SU-DHL-6 (cell line): ENCODE measurements at regions not wholly inside any gene's neighbourhood (a gene's known extent, or its start where the extent isn't known, plus 50 kb on each side); places are given as distances from the start of the nearest gene placed in this dataset.

Source experiments
- H2AFZ ChIP-seq: fragments of 200-600 bp; sonication (generic); 2 replicates; pipeline ENCODE4 v1.6.1; 2014; ENCODE audit warnings: low read depth, mild to moderate bottlenecking, moderate library complexity, mixed read lengths, antibody characterized with exemption, low read length; ENCODE audit not compliant: severe bottlenecking
- H3F3A ChIP-seq: fragments of 200-600 bp; shearing (Covaris generic); 2 replicates; pipeline ENCODE4 v1.6.0; 2016; ENCODE audit warnings: antibody characterized with exemption, mild to moderate bottlenecking; ENCODE audit not compliant: insufficient read depth
- H3K27ac ChIP-seq: fragments of 200-600 bp; sonication (generic); 2 replicates; pipeline ENCODE4 v1.5.1; 2016; ENCODE audit warnings: low read depth, mild to moderate bottlenecking, low read length, moderate library complexity, mixed read lengths
- H3K27me3 ChIP-seq: fragments of 200-600 bp; sonication (generic), shearing (Covaris generic); 2 replicates; pipeline ENCODE4 v1.6.0; 2014; ENCODE audit warnings: mild to moderate bottlenecking, low read length
- H3K36me3 ChIP-seq: fragments of 200-600 bp; sonication (generic); 2 replicates; pipeline ENCODE4 v1.6.1; 2014; ENCODE audit warnings: mild to moderate bottlenecking, low read length, mixed read lengths
- H3K4me2 ChIP-seq: fragments of 300-600, 200-600 bp; shearing (Covaris generic), sonication (generic); 2 replicates; pipeline ENCODE4 v1.6.0; 2014; ENCODE audit warnings: low read length, low read depth, mild to moderate bottlenecking; ENCODE audit not compliant: poor library complexity, severe bottlenecking
- H3K4me3 ChIP-seq: fragments of 200-600 bp; sonication (generic); 2 replicates; pipeline ENCODE4 v1.5.1; 2014; ENCODE audit warnings: antibody characterized with exemption, low read length, mild to moderate bottlenecking, mixed read lengths; ENCODE audit not compliant: insufficient read depth, poor library complexity, severe bottlenecking
- H3K79me2 ChIP-seq: fragments of 200-600 bp; sonication (generic); 2 replicates; pipeline ENCODE4 v1.6.1; 2014; ENCODE audit warnings: mild to moderate bottlenecking, low read length, moderate library complexity; ENCODE audit not compliant: insufficient read depth
- H3K9ac ChIP-seq: fragments of 200-600 bp; sonication (generic); 2 replicates; pipeline ENCODE4 v1.7.0; 2014; ENCODE audit warnings: mild to moderate bottlenecking, low read length
- H3K9me2 ChIP-seq: fragments of 200-600 bp; sonication (generic); replicated peaks from 2 replicates; pipeline ENCODE4 v1.6.1; 2014; ENCODE audit warnings: low read length; ENCODE audit not compliant: insufficient read depth
- H3K9me3 ChIP-seq: fragments of 200-600 bp; sonication (generic); 2 replicates; pipeline ENCODE4 v1.6.1; 2014; ENCODE audit warnings: low read length, mixed read lengths; ENCODE audit not compliant: insufficient read depth
- H4K20me1 ChIP-seq: fragments of 200-600 bp; sonication (generic); 2 replicates; pipeline ENCODE4 v1.6.1; 2014; ENCODE audit warnings: low read depth, mild to moderate bottlenecking, antibody characterized with exemption, low read length, moderate library complexity, mixed read lengths
- EZH2phosphoT487 ChIP-seq: fragments of 200-600 bp; sonication (generic), shearing (Covaris generic); conservative IDR thresholded peaks from 2 replicates; pipeline ENCODE4 v1.6.1; 2018; ENCODE audit warnings: mild to moderate bottlenecking, antibody characterized with exemption, low read length, moderate library complexity, mixed read lengths
- TF ChIP-seq, protein P1 (sequence below): fragments of 200-600 bp; sonication (generic); IDR thresholded peaks from one replicate; pipeline ENCODE4 v1.5.1; 2017; ENCODE audit warnings: antibody characterized with exemption, mild to moderate bottlenecking, low read length, moderate library complexity; ENCODE audit not compliant: insufficient read depth, poor library complexity, severe bottlenecking

DNA sequence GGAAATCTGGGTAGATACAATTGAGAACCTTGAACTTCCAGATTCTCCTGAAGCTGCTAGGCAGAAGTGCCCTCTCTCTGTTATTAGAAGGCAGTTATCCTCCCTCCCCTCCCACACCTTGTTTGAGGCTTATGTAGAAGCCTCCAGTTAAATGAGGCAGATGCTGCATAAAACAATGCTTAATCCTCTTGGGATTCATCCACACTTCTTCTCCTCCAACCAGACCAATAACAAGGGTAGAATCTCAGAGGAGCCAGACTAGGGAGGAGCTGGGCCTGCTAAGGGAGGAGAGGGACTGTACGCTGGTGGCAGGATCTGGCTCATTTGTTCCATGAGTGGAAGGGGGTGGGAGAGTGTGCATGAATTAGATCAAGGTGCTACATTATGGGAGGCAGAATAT, 88.3 kb upstream of the PRR23C start:
- H3K79me2 ChIP-seq: no peaks in the 10 kb centered on the region
- no peak for TF ChIP-seq EZH2phosphoT487
- TF ChIP-seq, protein P1, sequence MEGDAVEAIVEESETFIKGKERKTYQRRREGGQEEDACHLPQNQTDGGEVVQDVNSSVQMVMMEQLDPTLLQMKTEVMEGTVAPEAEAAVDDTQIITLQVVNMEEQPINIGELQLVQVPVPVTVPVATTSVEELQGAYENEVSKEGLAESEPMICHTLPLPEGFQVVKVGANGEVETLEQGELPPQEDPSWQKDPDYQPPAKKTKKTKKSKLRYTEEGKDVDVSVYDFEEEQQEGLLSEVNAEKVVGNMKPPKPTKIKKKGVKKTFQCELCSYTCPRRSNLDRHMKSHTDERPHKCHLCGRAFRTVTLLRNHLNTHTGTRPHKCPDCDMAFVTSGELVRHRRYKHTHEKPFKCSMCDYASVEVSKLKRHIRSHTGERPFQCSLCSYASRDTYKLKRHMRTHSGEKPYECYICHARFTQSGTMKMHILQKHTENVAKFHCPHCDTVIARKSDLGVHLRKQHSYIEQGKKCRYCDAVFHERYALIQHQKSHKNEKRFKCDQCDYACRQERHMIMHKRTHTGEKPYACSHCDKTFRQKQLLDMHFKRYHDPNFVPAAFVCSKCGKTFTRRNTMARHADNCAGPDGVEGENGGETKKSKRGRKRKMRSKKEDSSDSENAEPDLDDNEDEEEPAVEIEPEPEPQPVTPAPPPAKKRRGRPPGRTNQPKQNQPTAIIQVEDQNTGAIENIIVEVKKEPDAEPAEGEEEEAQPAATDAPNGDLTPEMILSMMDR: no peak
- H3K27ac ChIP-seq: no peak overlapping the region
- H3K9me2 ChIP-seq: no peaks in the 10 kb centered on the region
- H2AFZ ChIP-seq: no peak overlapping the region
- no peaks in the 10 kb centered on the region for H4K20me1 ChIP-seq
- no peaks in the 10 kb centered on the region for H3K27me3 ChIP-seq
- H3K4me3 ChIP-seq: no peak overlapping the region
- H3K36me3 ChIP-seq: no peaks in the 10 kb centered on the region
- no peaks in the 10 kb centered on the region for H3F3A ChIP-seq
- H3K9me3 ChIP-seq: no peaks in the 10 kb centered on the region
- H3K4me2 ChIP-seq: no peak overlapping the region
- no peak overlapping the region for H3K9ac ChIP-seq

DNA sequence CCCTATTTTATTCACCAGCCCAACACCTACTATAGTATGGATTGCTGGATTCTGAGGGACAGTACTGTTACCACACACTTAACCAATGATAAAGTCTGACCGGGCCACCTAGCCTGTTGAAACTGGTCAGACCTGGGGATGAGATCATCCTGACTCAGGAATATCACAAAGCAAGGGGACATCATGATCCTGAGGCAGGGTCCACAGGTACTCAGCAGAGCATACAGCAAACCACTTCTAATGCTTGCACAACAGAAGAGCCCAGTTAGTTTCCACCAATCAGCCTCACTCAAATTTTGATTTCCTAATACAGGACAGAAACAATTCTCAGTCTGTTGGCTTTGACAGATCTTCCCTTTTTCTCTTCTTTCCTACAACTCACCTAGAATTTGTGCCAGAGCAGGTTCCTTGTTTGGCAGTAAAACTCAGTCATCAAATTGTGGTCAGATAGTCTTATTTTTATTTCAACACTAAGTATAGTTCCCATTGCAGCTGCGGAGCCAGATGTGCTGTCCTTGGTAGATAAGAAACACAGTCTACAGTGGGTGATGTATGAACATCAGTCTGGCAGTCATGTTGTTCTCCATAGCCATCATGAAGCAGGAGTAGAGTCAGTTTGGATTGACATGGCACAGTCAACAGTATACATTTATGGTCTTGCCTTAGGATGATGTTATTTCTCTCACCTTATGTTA, 90.1 kb upstream of the PRR23C start:
- H4K20me1 ChIP-seq: no peaks in the 10 kb centered on the region
- TF ChIP-seq, protein P1: no peak
- TF ChIP-seq EZH2phosphoT487: no peak
- no peaks in the 10 kb centered on the region for H3K36me3 ChIP-seq
- no peak overlapping the region for H3K9ac ChIP-seq
- H3F3A ChIP-seq: no peaks in the 10 kb centered on the region
- no peaks in the 10 kb centered on the region for H3K9me3 ChIP-seq
- H3K9me2 ChIP-seq: no peaks in the 10 kb centered on the region
- no peaks in the 10 kb centered on the region for H3K79me2 ChIP-seq
- H2AFZ ChIP-seq: no peak overlapping the region
- no peak overlapping the region for H3K4me3 ChIP-seq
- H3K27me3 ChIP-seq: no peaks in the 10 kb centered on the region
- no peak overlapping the region for H3K27ac ChIP-seq
- no peak overlapping the region for H3K4me2 ChIP-seq

DNA sequence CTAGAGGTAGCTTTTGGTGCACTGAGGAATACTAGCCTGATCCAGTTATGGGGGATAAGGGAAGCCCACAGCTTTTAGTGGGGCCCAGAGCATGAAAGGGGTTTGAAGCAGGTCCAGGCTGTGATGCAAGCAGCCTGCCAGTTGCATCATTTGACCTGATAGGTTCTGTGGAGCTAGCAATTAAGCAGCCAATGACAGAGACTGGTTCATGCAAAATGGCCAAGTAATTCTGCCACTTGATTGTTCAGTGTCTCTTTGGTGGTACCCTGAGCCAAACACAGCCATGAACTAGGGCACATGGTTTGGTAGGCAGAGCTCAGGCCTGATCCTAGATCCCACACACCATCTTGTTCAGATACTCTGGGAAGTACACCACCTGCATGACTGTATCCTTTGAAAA, 91.0 kb upstream of the PRR23C start:
- Histone ChIP-seq H3K9me2 (no peaks in the 10 kb centered on the region), H3K27me3 (no peaks in the 10 kb centered on the region)

More for the DNA sequence above, 91.0 kb upstream of the PRR23C start:
- no peaks in the 10 kb centered on the region for H4K20me1 ChIP-seq
- H3K4me2 ChIP-seq: no peak overlapping the region
- no peak overlapping the region for H2AFZ ChIP-seq
- no peak overlapping the region for H3K9ac ChIP-seq
- H3K4me3 ChIP-seq: no peak overlapping the region
- TF ChIP-seq, protein P1: no peak
- no peak for TF ChIP-seq EZH2phosphoT487
- no peak overlapping the region for H3K27ac ChIP-seq
- no peaks in the 10 kb centered on the region for H3K36me3 ChIP-seq
- no peaks in the 10 kb centered on the region for H3K79me2 ChIP-seq
- H3K9me3 ChIP-seq: no peaks in the 10 kb centered on the region
- no peaks in the 10 kb centered on the region for H3F3A ChIP-seq
